SIG-M5 treated with dmso at 0.1 percent for 504 hours (cell line): ENCODE measurements at regions not wholly inside any gene's neighbourhood (a gene's known extent, or its start where the extent isn't known, plus 50 kb on each side); places are given as distances from the start of the nearest gene placed in this dataset.

Experiments
- DNase-seq: peaks from one replicate; lab custom pipeline; 2025; ENCODE audit not compliant: unreplicated experiment; lab: John Stamatoyannopoulos, UW

DNA sequence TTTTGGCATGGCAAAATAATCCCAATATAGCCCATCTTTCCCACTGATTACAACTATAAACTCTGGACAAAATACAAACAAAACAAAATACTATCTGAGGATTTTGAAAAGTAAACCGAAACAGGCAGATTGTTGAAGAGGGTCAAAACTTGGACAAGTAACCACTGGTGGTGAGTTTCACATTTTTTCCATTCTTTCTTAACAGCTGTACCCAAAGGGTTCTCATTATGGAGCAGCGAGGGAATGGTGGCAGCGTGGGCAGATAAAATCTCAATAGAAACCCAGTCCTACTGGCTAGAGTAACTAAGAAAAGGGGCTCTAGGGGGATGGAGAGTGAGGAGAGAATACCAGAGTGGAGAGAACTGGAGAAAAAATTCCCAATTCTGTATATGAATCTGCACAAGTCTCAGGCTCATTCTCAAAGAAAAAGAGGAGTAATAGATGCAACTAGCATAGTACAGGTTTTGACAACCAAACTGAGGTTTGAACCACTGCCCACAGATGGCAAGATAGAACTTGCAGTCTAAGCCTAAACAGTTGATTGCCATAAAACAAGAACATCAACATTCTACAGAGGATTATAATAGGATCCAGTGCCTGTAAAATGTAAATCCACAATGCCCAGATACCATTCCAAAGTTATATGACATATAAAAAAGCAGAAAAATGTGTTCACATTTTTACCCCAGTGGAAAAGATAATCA is 284.5 kb downstream of the KCNRG start:
- no peak for DNase-seq

DNA sequence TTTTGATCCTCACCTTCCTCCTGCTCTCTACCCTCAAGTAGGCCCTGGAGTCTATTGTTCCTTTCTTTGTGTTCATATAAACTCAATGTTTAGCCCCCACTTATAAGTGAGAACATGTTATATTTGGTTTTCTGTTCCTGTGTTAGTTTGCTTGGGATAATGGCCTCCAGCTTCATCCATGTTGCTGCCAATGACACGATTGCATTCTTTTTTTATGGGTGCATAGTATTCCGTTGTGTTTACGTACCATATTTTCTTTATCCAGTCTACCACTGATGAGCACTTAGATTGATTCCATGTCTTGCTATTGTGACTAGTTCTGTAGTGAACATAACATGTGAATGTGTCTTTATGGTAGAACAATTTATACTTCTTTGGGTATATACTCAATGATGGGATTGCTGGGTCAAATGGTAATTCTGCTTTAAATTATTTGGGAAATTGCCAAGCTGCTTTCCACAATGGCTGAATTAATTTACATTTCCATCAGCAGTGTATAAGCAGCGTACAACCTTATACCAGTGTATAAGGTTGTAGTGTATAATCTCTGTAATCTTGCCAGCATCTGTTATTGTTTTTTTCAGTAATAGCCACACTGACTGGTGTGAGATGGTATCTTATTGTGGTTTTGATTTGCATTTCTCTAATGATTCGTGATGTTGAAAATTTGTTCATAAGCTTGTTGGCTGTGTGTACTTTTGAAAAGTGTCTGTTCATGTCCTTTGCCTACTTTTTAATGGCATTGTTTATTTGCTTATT is 288.9 kb downstream of the KCNRG start:
- DNase-seq: no peak

DNA sequence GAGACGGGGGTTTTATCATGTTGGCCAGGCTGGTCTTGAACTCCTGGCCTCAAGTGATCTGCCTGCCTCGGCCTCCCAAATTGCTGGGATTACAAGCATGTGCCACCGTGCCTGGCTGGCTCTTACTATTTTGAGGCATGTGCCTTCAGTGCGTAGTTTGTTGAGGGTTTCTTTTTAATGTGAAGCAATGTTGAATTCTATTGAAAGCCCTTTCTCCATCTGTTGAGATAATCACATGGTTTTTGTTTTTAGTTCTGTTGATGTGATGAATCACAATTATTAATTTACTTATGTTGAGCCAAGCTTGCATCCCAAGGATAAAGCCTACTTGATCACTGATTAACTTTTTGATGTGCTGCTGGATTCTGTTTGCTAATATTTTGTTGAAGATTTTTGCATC is 290.9 kb downstream of the KCNRG start:
- DNase-seq: no peak

DNA sequence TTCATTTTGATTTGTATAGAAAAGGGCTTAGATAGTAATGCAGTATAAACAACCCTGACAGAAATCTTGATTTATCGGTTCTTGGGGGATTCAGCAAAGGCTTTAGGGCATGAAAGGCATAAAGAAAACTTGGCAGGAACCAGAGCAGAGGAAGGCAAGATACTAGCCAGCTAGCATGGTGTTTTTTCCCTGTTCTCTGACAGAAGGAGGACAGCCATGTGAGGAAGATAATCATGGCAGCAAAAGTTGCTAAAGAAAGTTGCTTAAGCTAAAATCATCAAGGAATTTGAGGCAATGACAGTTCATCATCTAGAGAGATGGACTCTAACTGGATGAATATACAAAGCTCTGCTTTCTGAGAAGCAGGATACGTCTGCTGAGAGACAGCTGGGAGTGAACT is 294.1 kb downstream of the KCNRG start:
- no peak for DNase-seq

DNA sequence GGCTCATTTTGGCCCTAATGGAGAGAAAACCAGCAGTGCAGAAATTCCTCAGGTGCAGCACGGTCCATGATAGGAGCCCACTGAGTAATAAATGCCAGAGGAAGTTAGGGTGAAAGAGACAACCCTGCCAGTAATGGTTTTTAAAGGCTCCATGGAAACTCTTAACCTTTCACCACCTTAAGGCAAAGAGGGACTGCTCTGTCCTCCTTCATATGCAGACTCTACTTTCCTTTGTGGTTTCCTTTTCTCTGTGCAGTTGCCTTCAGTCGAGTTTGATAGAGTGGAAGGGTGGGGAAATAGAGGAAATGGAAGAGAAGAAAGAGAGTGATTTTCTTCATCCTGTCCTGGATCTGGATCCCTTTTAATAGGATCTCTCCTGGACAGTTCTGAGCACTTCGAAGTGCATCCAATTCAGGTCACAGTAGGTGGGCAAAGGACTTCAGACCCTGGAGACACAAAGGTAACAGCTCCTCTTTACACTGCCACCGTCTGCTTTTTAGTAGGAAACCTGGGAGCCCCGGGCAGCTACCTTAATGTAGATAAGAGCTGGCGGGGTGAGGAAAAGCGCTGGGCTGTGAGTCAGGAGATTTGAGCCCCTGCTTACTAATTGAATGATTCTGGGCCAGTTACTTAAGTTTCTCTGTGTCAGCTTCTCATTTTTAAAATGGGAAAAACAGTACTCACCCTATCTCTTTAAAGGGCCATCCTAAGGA is 294.8 kb downstream of the KCNRG start:
- DNase-seq: no peak

DNA sequence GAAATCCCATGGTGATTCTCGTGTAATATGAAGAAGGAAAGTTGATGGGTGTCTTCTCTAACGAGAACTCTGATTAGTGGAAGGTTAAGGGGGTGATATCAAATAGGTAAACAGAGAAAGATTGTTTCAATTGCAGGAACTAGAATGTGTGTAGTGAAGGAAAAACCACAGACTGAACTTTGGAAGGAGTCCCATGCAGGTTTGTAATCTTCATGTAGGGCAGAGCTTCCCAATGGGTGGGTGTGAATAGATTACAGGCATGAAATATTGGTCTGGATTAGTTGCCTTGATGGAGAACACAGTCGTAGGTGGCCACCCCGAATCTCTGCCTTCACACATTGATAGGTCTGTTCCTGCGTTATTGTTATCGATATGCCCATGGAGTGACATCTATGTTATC is 295.5 kb downstream of the KCNRG start:
- DNase-seq: no peak

DNA sequence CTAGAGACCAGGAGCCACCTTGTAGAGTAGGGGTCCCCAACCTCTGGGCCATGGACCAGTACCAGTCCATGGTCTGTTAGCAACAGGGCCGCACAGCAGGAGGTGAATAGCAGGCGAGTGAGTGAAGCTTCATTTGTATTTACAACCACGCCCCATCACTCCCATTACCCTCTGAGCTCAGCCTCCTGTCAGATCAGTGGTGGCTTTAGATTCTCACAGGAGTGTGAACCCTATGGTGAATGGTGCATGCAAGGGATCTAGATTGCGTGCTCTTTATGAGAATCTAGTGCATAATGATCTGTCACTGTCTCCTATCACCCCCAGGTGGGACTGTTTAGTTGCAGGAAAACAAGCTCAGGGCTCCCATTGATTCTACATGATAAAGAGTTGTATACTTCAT is 303.6 kb downstream of the KCNRG start:
- no peak for DNase-seq

DNA sequence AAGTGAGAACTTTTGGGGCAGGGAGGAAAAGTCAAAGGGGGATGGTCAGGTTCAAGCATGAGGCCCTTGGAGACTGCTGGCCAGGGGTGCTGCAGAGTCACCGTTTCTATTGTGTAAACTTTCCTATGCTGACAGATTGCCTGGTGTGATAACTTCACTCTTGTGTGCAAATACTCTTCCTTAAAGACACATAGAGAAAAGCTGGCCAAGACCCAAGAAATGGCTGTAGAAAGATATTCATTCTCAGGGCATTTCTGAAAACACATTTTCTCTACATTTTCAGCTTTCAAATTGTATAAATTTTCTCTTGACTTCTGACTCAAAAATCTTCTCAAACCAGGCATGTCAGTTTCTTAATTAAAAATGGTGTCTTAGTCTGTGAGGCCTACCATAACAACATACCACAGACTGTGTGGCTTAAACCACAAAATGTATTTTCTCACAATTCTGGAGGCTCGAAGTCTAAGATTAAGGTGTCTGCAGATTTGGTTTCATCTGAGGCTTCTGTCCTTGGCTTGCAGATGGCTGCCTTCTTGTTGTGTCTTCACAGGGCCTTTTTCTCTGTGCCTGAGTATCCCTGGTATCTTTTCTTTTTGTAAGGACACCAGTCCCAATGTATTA is 304.5 kb downstream of the KCNRG start:
- DNase-seq: peak; percentile 22

DNA sequence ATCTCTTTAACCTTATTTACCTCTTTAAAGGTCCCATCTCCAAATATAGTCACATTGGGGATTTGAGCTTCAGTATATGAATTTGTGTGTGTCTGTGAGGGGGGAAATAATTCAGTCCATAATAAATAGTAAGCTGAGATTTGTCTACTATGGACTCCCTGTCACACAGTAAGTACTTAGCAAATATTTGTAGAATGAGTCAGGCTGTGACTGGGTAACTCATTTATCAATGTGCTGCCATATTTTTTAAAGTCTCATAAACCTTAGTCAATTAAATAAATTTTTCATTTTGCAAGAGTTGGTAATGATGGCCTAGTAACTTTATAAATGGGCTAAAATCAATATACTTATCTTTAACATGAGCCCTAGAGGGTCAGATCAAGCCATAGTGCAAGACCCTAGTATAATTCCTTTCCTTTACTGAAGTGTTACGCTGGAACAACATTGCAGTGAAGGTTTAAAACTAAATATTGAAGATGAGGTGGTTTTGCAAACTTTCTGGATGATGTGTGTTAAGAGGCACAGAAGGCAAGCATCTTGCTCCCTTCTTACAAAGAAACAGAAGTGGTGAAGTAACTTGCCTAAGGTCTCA is 305.1 kb downstream of the KCNRG start:
- no peak for DNase-seq

DNA sequence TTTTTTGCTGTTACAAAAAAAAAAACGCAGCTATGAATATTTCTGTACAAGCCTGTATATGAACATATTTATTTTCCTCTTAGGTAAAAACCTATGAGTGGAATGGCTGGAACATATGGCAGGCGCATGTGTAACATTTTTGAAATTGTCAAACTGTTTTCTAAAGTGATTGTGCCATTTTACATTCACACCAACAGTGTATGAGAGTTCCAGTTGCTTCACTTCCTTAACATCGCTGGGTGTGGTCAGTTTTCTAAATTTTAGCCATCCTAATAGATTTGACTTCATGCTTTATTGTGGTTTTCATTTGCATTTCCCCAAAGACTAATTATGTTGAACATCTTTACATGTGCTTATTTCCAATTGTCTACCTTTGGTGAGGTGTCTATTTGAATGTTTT is 306.8 kb downstream of the KCNRG start:
- DNase-seq: peak; percentile 20

DNA sequence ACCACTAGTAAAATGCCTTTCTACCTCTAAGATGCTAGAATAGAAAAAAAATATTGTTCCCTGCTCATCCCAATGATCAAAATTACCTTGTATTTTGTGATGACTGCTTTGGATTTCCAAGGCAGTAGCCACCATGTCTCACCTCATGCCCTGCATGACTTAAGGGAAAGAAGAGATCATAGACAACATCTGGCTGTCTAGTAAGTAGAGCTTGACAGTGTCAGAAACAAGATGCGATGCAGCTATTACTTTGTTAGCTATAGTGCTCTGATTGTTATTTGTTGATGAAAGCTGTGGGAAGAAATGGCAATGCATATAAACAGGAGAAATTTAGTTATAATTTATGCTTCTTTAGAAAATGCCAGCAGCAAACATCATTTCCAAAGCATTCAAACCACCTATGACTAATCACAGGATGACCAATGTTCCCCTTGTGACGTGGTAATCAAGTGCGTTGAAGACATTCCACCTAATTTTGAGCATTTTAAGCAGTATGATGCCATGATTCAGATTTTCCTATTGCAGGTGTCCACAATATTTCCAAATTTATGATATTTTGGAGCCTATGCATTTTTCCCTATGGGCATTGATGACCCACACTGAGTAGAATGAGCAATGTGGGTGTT is 308.3 kb downstream of the KCNRG start:
- no peak for DNase-seq

DNA sequence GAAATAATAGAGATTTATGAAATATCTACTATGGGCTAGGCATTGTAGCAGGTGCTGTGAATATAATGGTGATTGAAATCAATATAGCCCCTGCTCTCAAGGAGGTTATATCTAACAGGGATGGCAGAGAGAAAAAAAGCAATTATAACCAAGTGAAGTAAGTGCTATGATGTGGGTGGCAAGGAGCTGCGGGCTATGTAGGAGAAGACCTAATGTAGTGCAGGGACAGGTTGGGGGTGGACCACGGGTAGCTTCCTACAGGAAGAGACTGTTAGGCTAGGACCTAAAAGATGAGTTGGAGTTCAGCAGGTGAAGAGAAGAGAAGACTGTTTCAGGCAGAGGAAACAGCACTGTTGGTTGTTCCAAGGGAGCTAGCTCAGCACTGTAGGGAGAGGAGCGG is 311.0 kb downstream of the KCNRG start:
- no peak for DNase-seq

DNA sequence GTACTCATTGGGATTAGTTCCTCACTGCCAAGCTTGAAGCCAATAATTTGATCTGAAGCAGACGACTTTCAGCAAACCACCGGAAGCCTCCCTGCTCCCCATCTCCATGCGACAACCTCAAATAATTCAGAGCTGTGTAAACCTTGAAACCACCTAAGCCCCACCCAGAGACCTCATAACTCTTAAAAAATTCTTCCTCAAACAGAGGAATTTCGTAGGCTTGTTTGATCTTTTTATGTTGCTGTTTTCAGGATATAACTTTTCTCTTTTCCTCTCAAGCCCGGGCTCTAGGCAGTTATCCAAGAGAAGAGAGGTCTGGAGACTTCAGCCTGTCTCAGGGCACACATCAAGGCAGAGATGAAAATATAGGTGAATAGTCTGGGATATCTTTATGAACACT is 311.6 kb downstream of the KCNRG start:
- no peak for DNase-seq

DNA sequence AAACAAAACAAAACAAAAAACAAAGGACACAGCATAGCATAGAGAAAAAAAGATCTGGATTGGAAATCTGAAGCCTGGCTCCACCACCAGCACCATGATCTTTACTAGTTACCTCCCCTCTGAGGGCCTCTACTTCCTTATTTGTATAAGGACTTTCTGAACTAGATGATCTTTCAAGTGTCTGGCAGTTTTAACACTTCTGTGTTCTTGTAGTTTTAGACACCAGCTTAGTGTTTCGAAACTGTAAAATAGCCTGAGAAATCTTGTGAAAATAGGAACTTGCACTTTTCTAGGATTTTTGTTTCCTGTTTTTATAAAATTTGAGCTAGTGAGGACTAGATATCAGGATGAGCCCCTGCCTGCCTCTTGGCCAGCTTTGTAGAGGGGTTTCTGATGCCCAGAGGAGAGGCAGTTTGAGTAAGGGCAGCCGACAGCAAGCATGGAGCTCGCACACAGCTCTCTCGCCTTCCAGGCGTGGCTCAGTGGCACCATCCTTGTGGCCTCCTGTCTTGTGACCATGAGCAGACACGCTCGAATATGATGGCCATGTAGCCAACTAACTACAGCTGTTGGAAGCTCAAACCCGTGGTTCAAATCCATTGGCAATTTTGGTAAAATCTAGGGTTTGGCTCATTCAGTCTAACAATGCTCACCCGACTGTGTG is 319.0 kb downstream of the KCNRG start:
- DNase-seq: peak; percentile 99

DNA sequence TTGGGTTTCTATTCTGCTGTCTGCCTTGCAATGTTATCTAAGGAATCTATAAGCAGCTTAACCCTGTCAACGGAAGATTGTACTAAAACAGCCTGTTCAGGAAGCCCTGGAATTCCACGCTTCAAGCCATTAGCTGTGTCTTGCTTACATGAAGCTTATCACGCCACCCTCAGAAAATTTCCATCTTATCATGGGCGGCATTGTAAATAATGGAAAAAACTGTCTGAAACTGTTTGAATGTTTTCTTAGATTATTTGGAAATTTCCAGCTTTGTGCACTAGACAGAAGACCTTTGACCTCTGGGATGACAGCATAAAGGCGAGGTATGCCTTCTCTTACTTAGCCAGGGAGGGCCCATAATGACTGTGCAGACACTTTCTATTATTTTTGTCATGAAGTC is 319.7 kb downstream of the KCNRG start:
- DNase-seq: no peak

DNA sequence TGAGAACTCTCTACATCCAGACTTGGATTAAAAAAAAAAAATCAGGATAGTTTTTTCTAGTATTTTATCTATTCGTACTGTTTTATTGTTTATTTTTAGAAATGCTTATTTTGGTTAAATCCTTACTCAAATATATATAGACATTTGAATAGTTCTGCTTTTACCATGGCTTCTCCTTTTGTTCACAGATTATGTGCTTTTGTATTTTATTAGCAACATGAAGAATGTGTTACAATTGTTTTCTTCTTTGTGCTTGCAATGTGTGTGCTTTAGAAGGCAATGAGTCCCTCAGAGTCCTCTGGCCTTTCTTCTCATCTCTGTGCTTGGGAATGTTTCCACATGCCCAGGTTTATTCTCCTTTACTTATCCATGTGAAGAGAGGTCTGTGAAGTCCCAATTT is 324.0 kb downstream of the KCNRG start:
- no peak for DNase-seq

DNA sequence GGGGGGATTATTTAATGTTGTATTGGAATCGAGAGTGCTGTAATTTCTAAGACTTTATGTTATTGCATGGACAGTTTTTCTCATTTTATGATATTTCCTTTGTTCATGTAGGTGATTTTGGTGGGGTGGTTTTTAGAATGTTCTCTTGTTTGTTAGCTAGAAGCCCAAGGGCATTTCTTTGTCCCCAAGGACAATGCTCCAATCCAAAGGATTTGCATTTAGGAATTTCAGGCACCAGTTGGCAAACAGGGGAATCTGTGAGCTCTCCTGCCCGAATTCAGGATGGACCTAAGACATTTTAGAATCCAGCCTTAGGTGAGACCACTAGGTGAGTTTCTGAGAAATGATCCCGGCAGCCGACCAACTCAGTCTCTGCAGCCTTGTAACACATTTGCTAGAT is 324.9 kb downstream of the KCNRG start:
- DNase-seq: no peak

DNA sequence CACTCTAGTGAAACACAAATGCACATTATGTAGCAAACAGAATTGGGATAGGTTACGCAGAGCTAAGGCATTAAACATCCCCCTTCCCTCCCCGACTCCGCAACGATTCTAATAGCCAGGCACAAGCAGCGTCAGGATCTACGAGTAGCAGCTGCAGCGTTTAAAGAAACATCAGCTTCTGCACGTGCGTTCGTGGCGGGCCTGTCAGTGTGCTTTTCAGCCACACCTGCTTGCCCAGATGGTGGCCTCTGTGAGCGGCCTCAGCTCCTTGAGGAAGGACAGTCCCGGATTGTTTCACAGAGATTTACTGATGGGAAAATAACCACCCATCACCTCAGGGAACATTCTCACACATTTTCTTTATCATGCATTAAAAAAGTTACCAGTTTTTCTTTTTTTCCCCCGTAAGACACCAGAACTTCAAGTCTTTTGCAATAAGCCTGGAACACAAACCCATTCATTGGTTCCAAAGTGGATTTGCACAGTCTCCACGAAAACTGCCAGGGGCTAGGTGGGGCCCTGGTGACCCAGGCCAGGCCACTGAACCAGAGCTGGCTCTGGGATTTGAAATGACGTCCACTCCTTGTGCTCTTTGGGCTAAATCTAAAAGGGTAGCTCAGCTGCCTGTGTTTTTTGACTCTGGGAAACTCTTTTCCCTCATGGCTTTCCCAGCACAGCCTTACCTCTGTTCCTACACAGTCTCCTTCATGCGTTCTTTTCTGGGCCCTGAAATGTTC is 325.5 kb downstream of the KCNRG start:
- no peak for DNase-seq

DNA sequence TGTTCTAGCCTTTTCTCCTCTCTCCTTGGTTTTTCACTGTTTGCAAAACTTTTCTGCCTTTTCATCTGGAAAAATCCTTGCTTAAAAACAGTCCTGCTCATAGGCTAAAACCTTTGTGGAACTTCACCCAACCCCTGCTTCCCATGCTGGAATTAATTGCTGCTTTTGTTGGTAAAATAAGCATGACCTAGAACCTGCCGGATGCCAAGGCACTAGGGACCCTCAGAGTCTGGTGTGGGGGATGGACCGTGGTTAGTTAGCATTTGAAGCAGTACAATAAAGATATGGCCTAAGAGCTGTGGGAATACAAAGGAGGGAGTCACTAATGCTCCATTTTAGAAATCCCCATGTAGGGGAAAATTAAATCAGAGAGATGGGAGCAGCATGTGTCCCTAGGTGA is 326.3 kb downstream of the KCNRG start:
- DNase-seq: no peak

DNA sequence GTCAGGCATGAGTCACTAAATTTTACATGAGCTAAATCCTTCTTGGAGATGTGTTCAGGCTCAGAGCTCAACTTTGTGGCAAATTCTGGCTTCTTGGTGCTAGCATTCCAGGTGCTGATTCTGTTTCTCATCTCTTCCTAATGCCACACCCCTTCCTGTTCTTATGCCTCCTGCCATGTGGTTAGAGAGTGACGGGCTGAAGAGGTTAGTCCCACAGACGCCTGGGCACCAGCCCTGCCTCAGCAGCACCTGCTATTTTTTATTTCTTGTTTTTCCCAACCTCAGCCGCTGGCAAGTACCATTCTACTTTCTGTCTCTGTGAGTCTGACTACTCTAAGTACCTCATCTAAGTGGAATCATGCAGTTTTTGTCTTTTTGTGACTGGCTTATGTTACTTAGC is 329.5 kb downstream of the KCNRG start:
- DNase-seq: no peak
